Uterus (tissue), 2 donors: ENCODE measurements at regions not wholly inside any gene's neighbourhood (a gene's known extent, or its start where the extent isn't known, plus 50 kb on each side); places are given as distances from the start of the nearest gene placed in this dataset.

Source experiments
- POLR2A ChIP-seq, 2 donors: fragments of 450-650 bp; IDR thresholded peaks; one replicate each; pipeline ENCODE4 v1.6.1; 2016; ENCODE audit warnings: antibody characterized with exemption in 2 of 2, mild to moderate bottlenecking in 1 of 2, moderate library complexity in 1 of 2
- TF ChIP-seq, protein P1 (sequence below), 4 experiments: fragments of 200-600 bp in 2 of 4; fragments of 450-650 bp in 2 of 4; sonication (generic) in 2 of 4; IDR thresholded peaks; one replicate each; pipeline ENCODE4 v1.5.1; 2016 to 2019; ENCODE audit warnings: antibody characterized with exemption in 4 of 4, mild to moderate bottlenecking in 2 of 4, moderate library complexity in 1 of 4

DNA sequence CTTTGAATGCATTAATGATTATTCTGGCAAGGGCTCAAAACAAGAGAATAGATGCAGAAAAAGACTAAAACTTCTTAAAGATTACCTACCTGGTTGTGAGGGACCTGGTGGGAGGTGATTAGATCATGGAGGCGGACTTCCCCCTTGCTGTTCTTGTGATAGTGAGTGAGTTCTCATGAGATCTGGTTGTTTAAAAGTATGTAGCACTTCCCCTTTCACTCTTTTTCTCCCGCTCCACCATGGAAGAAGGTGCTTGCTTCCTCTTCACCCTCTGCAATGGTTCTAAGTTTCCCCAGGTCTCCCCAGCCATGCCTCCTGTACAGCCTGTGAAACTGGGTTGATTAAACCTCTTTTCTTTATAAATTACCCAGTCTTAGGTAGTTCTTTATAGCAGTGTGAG lies 226.6 kb downstream of the ARHGAP12 start:
- TF ChIP-seq, protein P1, sequence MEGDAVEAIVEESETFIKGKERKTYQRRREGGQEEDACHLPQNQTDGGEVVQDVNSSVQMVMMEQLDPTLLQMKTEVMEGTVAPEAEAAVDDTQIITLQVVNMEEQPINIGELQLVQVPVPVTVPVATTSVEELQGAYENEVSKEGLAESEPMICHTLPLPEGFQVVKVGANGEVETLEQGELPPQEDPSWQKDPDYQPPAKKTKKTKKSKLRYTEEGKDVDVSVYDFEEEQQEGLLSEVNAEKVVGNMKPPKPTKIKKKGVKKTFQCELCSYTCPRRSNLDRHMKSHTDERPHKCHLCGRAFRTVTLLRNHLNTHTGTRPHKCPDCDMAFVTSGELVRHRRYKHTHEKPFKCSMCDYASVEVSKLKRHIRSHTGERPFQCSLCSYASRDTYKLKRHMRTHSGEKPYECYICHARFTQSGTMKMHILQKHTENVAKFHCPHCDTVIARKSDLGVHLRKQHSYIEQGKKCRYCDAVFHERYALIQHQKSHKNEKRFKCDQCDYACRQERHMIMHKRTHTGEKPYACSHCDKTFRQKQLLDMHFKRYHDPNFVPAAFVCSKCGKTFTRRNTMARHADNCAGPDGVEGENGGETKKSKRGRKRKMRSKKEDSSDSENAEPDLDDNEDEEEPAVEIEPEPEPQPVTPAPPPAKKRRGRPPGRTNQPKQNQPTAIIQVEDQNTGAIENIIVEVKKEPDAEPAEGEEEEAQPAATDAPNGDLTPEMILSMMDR (IDR thresholded peaks at IDR 0.05): no peak
- TF ChIP-seq POLR2A (IDR thresholded peaks at IDR 0.05): no peak
